ENCODE measurements at regions not wholly inside any gene's neighbourhood (a gene's known extent, or its start where the extent isn't known, plus 50 kb on each side); places are given as distances from the start of the nearest gene placed in this dataset.
"Not testable (repeated sequence)": the region's sequence is repeated elsewhere in the genome, so short reads cannot be mapped to it uniquely, and the experiment has no call there.

DNA sequence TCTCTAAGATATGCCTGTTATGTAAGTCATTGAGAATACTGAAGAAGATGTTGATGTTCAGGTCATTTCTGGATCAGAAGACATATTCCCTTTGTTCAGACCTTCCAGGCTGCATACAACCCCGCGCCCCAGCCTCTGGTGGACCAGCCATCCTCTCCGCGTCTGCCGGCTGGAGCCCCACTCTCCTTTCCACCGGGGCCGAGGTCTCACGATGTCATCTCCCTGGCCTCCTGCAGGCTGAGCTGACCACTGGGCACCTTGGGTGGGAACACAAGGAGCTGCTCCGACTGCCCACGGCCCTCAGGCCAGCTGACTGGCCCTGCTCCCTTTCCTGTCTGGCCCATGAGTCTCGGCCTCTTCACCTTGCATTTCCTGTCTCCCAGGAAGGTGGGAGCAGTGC is 124.6 kb downstream of the SHANK2 start:
- no peak for DNase-seq (ENCODE audit: low read depth)

DNA sequence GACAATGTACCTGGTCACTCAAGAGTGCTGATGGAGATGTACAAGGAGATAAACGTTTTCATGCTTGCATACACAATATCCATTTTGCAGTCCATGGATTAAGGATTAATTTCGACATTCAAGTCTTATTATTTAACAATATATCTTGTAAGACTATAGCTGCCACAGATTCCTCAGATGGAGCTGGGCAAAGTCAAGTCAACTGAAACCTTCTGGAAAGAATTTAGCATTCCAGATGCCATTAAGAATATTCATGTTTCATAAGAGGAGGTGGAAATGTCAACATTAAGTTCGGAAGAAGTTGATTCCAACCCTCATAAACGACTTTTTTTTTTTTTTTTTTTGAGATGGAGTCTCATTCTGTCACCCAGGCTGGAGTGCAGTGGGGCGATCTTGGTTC is 126.0 kb downstream of the SHANK2 start:
- DNase-seq (ENCODE audit: low read depth), result not testable (repeated sequence)

DNA sequence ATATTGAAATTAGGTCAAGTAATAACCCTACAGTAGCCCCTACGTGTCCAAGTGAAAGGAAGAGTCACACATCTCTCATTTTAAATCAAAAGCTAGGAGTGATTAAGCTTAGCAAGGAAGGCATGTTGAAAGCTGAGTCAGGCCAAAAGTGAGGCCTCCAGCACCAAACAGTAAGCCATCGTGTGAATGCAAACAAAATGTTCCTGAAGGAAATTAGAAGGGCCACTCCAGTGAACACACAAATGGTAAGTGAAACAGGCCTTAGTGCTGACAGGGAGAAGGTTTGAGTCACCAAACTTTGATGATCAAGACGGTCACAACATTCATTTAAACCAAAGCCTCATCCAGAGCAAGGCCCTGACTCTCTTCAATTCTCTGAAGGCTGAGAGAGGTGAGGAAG is 127.2 kb downstream of the SHANK2 start:
- DNase-seq (ENCODE audit: low read depth), result no peak

DNA sequence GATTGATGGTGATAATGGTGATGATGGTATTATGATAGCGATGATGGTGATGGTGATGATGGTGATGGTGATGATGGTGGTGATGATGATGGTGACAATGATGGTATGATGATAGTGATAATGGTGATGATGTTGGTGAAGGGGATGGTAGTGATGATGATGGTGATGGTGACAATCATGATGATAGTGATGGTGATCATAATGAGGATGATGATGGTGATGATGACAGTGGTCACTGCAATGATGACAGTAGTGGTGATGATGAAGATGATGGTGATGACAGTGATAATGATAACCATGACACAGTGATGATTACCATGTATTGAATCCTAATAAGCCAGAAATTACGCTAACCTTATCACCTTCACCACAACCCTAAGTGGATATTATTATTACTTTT is 128.2 kb downstream of the SHANK2 start:
- DNase-seq (ENCODE audit: low read depth), result no peak

DNA sequence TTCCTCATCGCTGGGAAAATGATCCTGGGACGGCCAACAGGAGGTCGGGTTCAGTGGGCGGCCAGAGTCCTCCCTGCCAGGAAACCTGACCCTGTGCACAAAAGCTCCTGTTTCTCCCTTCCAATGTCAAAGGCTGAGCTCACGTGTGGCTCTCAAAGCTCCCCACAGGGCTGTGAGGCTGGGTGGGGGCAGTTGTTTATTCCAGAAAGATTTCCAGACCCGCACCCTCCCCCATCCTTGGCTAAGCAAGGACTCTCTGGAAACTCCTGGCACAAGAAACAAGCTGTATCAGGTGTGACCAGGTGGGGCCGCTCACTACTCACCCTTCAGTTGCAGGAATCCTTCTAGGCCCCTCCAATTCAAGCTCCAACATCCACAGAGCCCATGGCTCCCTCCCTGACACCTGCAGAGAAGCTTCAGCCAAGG is 131.9 kb downstream of the SHANK2 start:
- DNase-seq (ENCODE audit: low read depth), result no peak

DNA sequence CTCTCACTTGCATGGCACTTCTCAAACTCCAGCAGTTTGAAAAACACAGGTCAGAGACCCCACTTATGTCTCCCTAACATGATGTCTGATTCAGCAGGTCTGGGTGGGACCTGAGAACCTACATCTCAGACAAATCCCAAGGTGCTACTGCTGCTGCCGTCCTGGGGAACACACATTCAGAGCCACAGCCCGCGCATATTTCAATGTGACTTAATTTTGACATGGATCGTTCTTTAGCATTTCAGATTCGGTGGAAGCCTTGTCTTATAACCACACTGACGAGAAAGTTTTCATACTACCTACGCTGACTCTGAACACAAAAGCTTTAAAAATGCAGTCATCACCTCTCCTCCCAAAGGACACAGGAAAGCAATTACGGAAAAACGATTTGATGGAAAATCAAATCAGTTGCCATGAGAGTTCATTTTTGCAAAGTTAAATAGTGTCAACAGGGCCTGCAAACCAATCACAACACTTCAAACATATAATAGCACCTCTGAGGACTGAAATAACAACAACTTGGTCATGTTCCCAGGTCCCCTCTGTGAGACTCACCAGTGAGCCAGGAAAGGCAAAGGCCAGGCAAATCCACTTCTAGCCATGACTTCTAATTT is 132.6 kb downstream of the SHANK2 start:
- no peak for DNase-seq (ENCODE audit: low read depth)

DNA sequence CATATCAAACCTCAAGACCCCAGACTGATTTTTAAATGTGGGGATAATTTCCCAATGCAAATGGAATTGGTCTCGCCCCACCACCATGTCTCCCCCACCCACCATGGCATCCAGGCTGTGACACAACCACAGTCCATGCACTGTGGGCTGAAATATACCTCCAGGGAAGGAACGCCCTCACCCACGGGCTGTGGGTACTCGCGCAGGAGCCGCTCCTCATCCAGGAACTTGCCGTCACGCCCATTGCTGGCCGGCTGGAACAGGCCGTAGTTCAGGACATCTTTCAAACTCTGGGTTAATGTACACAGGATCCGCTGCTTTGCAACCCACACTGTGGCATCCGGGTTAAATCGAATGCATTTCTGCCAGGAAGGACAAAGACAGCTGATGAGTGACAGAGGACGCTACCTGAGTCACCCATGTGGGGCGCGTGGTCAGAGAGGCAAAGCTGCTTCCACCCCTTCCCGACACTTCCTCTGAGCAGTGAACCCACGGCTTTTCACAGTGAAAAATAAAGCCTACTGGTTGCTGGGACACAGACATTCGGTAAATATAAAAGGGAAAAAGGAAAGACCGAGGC is 133.6 kb downstream of the SHANK2 start:
- no peak for DNase-seq (ENCODE audit: low read depth)

DNA sequence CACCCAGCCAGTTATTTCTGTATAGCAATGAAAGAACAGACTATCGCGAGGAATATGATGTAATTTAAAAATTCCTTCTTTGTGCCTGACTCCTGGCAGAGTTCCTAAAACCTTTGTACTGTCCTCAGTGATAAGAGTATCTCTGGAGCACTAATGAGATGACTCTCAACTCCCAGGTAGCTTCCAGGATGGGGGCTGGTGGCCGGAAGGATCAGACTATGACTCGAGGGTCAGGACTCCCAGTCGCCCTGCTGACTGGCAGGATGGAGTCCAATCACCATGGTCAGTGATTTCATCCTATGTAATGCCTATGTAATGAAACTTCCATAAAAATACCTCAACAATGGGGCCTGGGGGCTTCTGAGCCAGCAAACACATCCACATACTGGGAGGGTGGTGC is 135.1 kb downstream of the SHANK2 start:
- DNase-seq (ENCODE audit: low read depth), result no peak

DNA sequence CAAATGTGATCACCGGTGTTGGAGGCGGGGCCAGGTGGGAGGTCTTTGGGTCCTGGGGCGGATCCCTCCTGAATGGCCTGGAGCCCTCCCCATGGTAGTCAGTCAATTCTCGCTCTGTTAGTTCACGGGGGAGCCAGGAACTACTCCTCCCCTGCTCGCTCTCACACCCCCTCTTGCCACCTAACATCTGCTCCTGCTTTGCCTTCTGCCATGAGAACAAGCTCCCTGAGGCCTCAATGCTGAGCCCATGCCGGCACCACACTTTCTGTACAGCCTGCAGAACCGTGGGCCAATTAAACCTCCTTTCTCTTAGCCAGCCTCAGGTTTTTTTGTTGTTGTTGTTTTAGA is 135.7 kb downstream of the SHANK2 start:
- no peak for DNase-seq (ENCODE audit: low read depth)

DNA sequence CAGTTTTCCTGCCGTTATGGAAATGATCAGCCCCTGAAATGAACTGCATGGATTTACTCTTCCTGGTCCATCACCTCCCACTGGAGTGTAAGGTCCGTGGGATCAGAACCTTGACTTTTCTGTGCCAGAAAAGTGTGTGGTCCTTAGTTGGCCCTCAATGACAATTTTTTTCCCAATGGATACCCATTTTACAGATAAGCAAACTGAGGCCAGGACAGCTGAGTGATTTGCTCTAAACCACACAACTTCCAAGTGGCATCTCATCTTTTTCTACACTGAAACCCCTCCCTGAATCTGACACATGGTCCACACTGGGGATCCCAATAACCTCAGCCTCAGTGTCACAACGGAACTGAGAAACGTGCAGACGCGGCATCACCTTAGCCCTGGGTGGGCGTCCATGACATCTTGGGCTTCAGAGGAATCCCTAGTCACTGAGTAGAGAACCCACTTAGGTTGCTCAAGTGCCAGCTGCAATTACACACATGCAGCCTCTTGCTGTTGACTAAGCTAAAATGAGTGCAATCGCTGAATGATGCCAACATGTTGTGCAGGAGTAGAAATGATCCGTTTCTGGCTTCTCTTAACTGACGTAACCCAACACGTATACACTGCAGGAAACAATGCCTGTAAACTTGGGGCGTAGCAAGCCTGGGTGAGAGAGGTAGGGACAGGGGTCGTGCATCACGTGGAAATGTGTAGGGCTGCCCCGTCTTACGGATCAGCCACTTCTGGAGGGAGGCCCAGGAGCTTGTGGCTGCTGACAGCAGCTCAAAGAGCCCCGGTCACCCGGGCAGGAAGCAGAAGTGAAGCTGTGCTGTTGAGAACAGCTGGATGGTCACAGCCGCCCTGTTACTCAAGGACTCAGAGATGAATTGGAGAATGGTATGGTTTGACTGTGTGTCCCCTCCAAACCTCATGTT is 136.3 kb downstream of the SHANK2 start:
- no peak for DNase-seq (ENCODE audit: low read depth)

DNA sequence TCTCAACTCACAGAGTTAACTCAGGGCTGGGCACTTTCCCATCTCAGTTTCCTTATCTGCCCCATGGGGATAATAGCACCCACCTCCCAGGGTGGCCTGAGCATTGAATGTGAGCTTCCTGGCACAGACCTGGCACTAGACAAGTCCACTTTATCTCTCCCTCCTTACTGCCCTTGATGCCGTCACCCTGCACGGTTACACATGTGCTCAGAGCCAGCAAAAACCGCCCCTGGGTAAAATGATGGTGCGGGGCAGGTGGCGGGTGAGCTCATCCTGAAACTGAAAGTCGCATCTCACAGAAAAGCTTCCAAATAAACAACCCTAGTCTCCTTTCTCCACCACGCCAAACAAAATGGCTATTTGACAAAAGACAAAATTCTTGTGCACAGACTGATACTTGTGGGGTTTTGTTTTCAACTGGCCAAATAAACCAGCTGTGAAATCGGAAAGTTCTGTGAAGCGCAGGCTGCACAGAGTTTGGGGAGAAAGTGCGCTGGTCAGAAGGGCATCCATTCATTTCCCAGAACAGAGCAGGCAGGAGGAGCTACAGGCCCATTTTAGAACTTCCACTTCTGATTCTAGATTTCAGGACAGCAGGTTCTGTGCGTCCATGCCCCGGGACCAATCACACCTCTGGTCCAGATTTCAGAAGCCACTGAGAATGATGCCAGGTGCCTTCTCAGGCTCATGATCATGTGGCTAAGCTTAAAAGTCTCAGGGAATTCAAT is 138.1 kb downstream of the SHANK2 start:
- no peak for DNase-seq (ENCODE audit: low read depth)

DNA sequence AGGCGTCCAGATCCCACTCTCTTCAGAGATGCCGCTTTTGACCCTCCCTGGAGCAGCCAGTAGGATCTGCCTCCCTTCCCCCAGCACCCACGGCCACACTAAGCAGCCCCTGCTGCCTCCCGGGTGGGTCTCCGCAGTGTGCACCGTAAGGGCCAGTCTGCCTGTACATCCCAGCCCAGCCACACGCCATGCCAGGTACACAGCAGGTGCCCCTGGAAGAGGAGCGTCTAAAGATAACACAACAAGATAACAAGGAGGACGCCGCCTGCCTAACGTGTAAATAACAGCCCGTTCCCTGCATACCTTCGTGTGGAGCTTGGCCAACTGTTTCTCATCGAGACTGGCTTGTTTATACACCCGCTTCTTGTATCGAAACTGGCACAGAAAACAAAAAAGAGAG is 139.4 kb downstream of the SHANK2 start:
- DNase-seq (ENCODE audit: low read depth), result no peak

DNA sequence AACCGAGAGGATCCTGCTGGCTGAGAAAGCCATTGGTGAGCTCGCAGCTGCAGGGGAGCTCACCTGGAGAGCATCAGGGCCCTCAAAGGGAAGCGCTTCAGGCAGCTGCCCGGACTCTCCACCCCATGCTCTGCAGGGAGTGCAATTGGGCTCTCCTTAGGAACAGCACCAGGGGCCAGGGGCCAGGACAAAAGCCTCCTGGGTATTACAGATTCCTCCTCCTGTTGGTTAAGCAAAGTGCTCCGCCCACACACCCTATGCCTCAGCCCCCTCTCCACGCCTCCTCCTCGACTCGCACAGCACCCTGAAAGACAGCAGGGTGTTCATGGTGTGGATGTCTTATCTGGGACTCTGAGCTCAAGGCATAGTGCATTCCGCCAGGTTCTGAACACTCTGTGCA is 139.9 kb downstream of the SHANK2 start:
- no peak for DNase-seq (ENCODE audit: low read depth)

DNA sequence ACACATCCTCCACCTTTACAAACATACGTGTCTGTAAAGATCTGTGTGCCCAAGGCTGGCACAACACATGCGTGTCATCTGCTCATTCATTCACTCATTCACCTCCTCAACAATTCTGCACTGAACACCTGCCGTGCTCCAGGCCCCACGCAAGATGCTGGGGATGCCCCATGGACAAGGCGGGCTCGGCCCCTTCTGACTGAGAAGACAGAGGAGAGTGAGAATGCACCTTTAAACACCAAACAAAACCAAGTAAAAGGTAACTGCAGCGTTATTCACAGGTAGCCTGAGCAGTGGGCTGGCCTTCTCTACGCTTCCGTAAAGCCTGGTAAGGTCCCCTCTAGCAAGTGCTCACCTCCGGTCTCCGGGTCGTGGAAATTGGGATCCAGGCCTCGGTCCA is 142.8 kb downstream of the SHANK2 start:
- DNase-seq (ENCODE audit: low read depth), result no peak

DNA sequence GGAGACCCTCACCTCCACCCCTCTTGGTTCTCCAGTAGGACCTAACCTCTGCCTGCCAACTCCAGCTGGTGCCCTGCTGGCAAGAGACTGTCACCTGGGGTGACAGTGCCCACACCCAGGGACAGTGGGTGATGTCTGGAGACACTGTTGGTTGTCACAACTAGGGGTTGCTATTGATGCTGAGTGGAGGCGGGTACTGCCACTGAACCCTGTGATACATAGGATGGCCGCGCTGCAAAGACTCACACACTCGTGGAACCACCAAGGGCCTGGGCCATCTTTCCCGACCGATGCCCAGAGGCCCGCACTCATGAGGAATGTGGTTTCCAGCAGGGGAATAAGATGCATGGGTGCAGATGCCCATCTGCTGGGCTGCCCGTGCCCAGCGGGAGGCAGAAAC is 143.2 kb downstream of the SHANK2 start:
- no peak for DNase-seq (ENCODE audit: low read depth)

DNA sequence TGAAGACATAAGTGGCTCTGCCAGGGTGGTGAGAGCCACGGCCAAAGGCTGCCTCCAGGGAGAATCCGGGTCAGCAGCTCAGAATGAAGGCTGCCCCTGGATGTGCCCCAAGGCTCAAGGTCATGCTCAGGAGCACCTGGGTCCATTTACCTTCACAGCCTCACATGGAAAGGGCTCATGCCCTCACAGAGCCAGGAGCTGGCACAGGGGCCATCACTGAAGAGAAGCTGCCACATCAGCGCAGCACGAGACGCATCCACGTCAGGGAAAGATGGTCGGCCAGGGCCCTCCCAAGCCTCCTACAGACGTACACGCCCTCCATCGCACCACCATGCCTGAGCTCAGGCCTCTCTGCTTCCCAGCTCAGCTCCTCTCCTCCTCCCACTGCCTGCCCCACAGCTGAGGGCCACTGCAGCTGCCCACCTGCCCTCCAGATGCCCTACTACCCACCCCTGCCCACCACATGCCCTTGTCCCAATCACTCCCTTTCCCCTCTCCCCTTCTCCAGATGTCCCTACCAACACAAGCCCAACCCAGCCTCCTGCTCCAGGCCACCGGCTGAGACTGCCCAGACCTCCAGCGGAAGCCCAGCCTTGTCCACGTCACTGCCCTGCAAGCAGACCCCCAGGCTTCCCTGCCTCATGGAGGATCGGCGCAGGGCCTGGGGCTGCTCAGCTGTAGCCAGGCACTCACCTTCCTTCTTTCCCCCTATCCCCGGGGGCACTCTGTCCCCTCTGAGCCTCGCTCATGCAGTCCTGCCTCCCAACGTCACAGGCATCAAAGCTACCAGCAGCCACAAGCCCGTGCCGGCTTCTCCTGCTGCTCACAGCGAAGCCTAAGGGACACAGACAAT is 144.1 kb downstream of the SHANK2 start:
- no peak for DNase-seq (ENCODE audit: low read depth)

DNA sequence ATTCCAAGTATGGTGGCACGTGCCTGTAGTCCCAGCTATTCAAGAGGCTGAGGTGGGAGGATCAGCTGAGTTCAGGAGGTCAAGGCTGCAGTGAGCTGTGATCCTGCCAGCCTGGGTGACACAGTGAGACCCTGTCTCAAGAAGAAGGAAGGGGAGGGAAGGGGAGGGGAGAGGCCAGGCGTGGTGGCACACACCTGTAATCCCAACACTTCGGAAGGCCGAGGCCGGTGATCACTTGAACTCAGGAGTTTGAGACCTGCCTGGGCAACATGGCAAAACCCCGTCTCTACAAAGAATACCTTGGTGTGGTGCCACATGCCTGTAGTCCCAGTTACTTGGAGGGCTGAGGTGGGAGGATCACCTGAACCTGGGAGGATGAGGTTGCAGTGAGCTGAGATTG is 145.7 kb downstream of the SHANK2 start:
- no peak for DNase-seq (ENCODE audit: low read depth)

DNA sequence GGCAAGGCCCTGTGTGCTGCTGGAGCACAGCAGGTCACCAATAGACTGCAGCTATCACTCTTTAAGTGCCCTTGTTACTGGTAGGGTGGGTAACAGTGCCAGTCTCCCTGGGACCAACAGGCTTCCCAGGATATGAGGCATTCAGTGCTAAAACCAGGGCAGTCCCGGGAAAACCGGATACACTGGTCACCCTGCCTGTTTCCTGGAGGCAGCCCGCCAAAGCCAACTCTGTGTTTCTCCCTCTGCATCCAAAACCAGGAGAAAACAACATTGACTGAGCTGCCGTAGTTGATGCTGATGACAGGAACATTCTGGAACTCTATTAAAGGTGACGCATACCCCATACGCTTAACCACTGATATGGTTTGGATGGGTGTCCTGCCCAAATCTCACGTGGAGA is 149.1 kb downstream of the SHANK2 start:
- DNase-seq (ENCODE audit: low read depth), result no peak

DNA sequence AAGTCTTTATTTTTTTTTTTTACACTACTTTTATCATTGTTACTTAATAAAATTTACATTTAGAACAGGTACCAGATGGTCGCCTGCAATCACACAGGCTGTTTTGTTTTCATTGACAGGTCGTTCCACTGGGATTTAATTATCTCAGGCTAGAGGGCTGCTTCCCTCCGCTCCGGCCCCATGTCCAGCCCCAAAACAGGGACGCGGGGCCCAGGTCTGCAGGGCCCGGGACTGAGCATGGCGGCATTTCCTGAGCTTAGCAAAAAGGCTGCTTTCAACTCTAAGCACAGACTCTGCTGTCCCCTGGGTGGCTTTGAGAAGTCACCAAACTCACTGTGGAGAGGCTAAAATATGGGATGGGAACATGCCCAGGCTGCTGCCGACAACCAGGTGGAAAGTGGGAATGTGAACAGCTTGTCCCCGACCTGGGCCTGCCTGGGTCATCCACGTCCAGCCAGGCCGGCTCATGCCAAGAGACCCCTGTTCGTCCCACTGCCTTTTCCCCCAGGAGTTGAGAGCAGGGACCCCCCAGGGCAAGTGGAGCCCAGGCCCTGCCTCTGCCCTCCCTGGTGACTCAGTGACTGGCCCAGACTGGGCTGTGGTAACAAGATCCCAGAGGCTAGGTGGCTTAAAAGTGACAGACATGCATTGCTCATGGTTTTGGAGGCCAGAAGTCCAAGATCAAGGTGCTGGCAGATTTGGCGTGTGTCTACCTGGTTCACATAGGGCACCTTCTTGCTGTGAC is 150.0 kb downstream of the SHANK2 start:
- DNase-seq (ENCODE audit: low read depth), result no peak

DNA sequence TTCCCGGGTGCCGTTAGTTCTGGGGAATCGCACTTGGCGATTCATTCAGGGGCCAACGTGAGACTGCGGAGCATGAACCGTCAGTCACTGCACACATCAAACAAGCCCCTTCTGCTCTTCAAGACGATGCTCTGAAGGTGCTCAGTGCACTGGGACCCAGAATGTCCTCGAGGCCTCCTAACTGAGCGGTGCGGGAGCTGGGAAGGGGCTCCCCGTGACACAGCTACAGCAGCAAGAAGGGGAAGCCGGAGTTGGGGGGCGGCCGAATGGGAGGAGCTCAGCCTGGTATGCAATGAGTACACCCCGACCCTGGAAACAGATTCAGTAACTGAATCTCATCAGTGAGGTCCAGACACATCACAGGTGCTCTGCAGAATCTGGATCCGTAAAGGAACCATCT is 150.8 kb downstream of the SHANK2 start:
- no peak for DNase-seq (ENCODE audit: low read depth)

DNA sequence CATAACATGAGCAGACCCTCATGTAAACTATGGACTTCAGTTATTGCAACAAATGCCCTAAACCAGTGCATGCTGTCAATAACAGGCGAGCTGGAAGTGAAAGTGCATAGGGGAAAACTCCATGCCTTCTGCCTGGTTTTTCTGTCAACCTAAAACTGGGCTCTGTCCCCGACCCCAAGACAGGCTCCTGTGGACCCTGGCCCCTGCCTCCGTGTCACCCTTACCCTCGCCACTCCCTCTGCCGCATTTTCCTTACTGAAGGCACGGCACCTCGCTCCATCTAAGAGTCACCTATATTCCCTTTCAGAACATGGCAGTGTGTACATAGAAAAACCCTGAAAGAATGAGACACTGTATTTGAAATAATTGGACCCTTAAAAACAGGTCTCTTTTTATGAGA is 151.3 kb downstream of the SHANK2 start:
- DNase-seq (ENCODE audit: low read depth), result no peak
